ENCODE measurements at regions not wholly inside any gene's neighbourhood (a gene's known extent, or its start where the extent isn't known, plus 50 kb on each side); places are given as distances from the start of the nearest gene placed in this dataset.

- H3K4me1 ChIP-seq (ENCODE audit: insufficient read depth, low read length): 0 out of 2 replicates have a peak, but pooled peaks cover 2% of the 10 kb centered on the region
- H3K9ac ChIP-seq (ENCODE audit: low read depth, low read length): no peak overlapping the region
- H3K9me3 ChIP-seq (ENCODE audit: insufficient read depth, low read depth, low read length): peaks cover 8% of the 10 kb centered on the region; the same call in 1 of the 2 replicates
- no peaks in the 10 kb centered on the region for H3K36me3 ChIP-seq (ENCODE audit: insufficient read depth, low read length)
- no peak overlapping the region for H3K4me3 ChIP-seq (ENCODE audit: low read length)
- 95% methylated on average over 1 of the region's 1 CpG for WGBS
- peaks cover 65% of the 10 kb centered on the region for H3K27me3 ChIP-seq (ENCODE audit: insufficient read depth, low read length)
- H3K27ac ChIP-seq (ENCODE audit: low read depth, low read length): no peak overlapping the region
These were observed 170.5 kb downstream of the PTPN11 start for GRCh38 chr12:112589275-112589674.

- Histone ChIP-seq H3K27me3 (ENCODE audit: insufficient read depth, low read length) (peaks cover 70% of the 10 kb centered on the region), H3K4me1 (ENCODE audit: insufficient read depth, low read length) (0 out of 2 replicates have a peak, but pooled peaks cover 2% of the 10 kb centered on the region), H3K36me3 (ENCODE audit: insufficient read depth, low read length) (no peaks in the 10 kb centered on the region), H3K4me3 (ENCODE audit: low read length) (no peak overlapping the region), H3K9me3 (ENCODE audit: insufficient read depth, low read depth, low read length) (peaks cover 8% of the 10 kb centered on the region; the same call in 1 of the 2 replicates), H3K9ac (ENCODE audit: low read depth, low read length) (no peak overlapping the region), H3K27ac (ENCODE audit: low read depth, low read length) (no peak overlapping the region; the same call in 1 of the 2 replicates)
- WGBS: 21% methylated on average over 3 of the region's 3 CpGs
These were observed 171.5 kb downstream of the PTPN11 start for GRCh38 chr12:112590281-112590680.

GRCh38 chr12:112591488-112591887 lies 172.7 kb downstream of the PTPN11 start:
- 0 out of 2 replicates have a peak, but pooled peaks cover 2% of the 10 kb centered on the region for H3K4me1 ChIP-seq (ENCODE audit: insufficient read depth, low read length)
- no peak overlapping the region for H3K9ac ChIP-seq (ENCODE audit: low read depth, low read length)
- 77% methylated on average over 5 of the region's 5 CpGs for WGBS
- H3K4me3 ChIP-seq (ENCODE audit: low read length): no peak overlapping the region
- H3K9me3 ChIP-seq (ENCODE audit: insufficient read depth, low read depth, low read length): peaks cover 8% of the 10 kb centered on the region; the same call in 1 of the 2 replicates
- H3K27me3 ChIP-seq (ENCODE audit: insufficient read depth, low read length): peaks cover 61% of the 10 kb centered on the region
- H3K36me3 ChIP-seq (ENCODE audit: insufficient read depth, low read length): no peaks in the 10 kb centered on the region
- no peak overlapping the region for H3K27ac ChIP-seq (ENCODE audit: low read depth, low read length)

DNA sequence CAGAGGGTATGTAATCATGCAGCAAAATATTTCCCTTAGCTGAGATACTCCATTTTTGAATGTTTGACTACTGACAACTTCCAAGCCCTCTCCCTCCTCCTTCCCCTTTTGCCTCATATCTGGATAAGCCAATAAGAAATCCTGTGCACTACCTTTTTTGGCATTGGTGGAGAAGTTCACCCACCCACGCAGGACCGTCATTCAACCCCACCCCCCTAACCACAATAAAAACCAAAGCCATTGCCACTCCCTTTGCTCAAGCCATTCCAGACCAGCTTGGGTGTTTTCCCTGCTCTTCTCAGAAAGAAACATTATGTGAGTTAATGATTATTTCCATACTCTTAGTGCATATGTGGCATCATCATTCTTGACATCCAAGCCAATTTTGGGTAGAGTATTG lies 176.7 kb downstream of the PTPN11 start:
- WGBS: 98% methylated on average over 2 of the region's 2 CpGs
- Histone ChIP-seq H3K9ac (ENCODE audit: low read depth, low read length) (no peak overlapping the region), H3K9me3 (ENCODE audit: insufficient read depth, low read depth, low read length) (peaks cover 8% of the 10 kb centered on the region; the same call in 1 of the 2 replicates), H3K4me1 (ENCODE audit: insufficient read depth, low read length) (no peaks in the 10 kb centered on the region), H3K36me3 (ENCODE audit: insufficient read depth, low read length) (no peaks in the 10 kb centered on the region), H3K27ac (ENCODE audit: low read depth, low read length) (no peak overlapping the region), H3K27me3 (ENCODE audit: insufficient read depth, low read length) (peaks cover 33% of the 10 kb centered on the region), H3K4me3 (ENCODE audit: low read length) (no peak overlapping the region)

- 89% methylated on average over 4 of the region's 4 CpGs for WGBS
- peaks cover 13% of the 10 kb centered on the region; the same call in 1 of the 2 replicates for H3K27me3 ChIP-seq (ENCODE audit: insufficient read depth, low read length)
- H3K9me3 ChIP-seq (ENCODE audit: insufficient read depth, low read depth, low read length): peaks cover 7% of the 10 kb centered on the region; the same call in 1 of the 2 replicates
- H3K4me1 ChIP-seq (ENCODE audit: insufficient read depth, low read length): peaks cover 19% of the 10 kb centered on the region
- no peaks in the 10 kb centered on the region for H3K36me3 ChIP-seq (ENCODE audit: insufficient read depth, low read length)
- no peak overlapping the region for H3K4me3 ChIP-seq (ENCODE audit: low read length)
- H3K27ac ChIP-seq (ENCODE audit: low read depth, low read length): no peak overlapping the region
- H3K9ac ChIP-seq (ENCODE audit: low read depth, low read length): no peak overlapping the region
These were observed 179.2 kb downstream of the PTPN11 start for GRCh38 chr12:112597986-112598385.

DNA sequence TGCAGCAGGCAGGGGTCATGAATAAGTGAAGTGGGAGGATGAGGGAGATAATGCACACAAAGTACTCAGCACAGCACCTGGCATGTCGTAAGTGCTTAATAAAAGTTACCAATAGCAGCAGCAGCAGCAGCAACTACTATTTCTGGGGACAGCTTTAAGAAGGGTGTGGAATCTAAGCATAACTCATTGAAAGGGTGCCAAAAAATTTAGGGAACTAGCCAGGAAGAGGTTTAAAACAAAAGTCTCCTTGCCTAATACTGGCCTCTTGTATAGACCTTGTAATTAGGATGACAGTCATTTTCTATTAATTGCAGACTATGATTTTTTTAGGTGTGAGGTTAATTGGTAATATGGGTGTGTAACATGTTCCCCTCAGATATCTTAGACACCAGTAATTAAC lies 179.9 kb downstream of the PTPN11 start:
- 83% methylated on average over 1 of the region's 1 CpG for WGBS
- 0 out of 2 replicates have a peak, but pooled peaks cover 11% of the 10 kb centered on the region for H3K27me3 ChIP-seq (ENCODE audit: insufficient read depth, low read length)

DNA sequence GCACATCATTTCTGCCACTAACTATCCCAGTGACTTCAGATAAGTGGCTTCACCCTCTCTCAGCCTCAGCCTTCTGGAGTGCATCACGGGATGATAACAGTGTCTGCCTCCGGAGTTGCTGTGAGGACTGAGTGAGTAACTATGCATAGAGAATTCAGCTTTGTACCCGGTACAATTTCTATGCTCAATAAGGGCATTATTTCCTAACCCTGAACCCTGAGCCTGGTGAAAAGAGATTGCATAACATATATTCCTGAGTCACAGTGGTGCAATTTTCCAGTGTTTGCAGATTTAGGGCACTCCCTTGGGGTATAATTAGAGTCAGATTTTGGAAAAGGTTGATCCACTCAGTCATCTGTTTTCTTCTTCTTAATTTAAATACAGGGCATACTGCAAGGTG lies 181.1 kb downstream of the PTPN11 start:
- Histone ChIP-seq H3K4me1 (ENCODE audit: insufficient read depth, low read length) (peaks cover 27% of the 10 kb centered on the region), H3K36me3 (ENCODE audit: insufficient read depth, low read length) (no peaks in the 10 kb centered on the region), H3K9me3 (ENCODE audit: insufficient read depth, low read depth, low read length) (no peaks in the 10 kb centered on the region), H3K27me3 (ENCODE audit: insufficient read depth, low read length) (0 out of 2 replicates have a peak, but pooled peaks cover 3% of the 10 kb centered on the region), H3K27ac (ENCODE audit: low read depth, low read length) (no peak overlapping the region), H3K4me3 (ENCODE audit: low read length) (no peak overlapping the region), H3K9ac (ENCODE audit: low read depth, low read length) (no peak overlapping the region)
- WGBS: 72% methylated on average over 3 of the region's 3 CpGs

More for the DNA sequence above, 179.9 kb downstream of the PTPN11 start:
- no peak overlapping the region for H3K9ac ChIP-seq (ENCODE audit: low read depth, low read length)
- H3K9me3 ChIP-seq (ENCODE audit: insufficient read depth, low read depth, low read length): 0 out of 2 replicates have a peak, but pooled peaks cover under 1% of the 10 kb centered on the region
- H3K36me3 ChIP-seq (ENCODE audit: insufficient read depth, low read length): no peaks in the 10 kb centered on the region
- H3K4me1 ChIP-seq (ENCODE audit: insufficient read depth, low read length): peaks cover 25% of the 10 kb centered on the region
- no peak overlapping the region for H3K27ac ChIP-seq (ENCODE audit: low read depth, low read length)
- H3K4me3 ChIP-seq (ENCODE audit: low read length): no peak overlapping the region

- H3K27me3 ChIP-seq (ENCODE audit: insufficient read depth, low read length): 0 out of 2 replicates have a peak, but pooled peaks cover 3% of the 10 kb centered on the region
- peaks cover 27% of the 10 kb centered on the region for H3K4me1 ChIP-seq (ENCODE audit: insufficient read depth, low read length)
- no peak overlapping the region for H3K4me3 ChIP-seq (ENCODE audit: low read length)
- 3% methylated on average over 2 of the region's 3 CpGs for WGBS
- no peaks in the 10 kb centered on the region for H3K9me3 ChIP-seq (ENCODE audit: insufficient read depth, low read depth, low read length)
- peak overlapping the region; percentile 71; the same call in 1 of the 2 replicates for H3K27ac ChIP-seq (ENCODE audit: low read depth, low read length)
- no peaks in the 10 kb centered on the region for H3K36me3 ChIP-seq (ENCODE audit: insufficient read depth, low read length)
- H3K9ac ChIP-seq (ENCODE audit: low read depth, low read length): peak overlapping the region; percentile 35; the same call in 1 of the 2 replicates
These were observed 183.4 kb downstream of the PTPN11 start for GRCh38 chr12:112602150-112602549.

DNA sequence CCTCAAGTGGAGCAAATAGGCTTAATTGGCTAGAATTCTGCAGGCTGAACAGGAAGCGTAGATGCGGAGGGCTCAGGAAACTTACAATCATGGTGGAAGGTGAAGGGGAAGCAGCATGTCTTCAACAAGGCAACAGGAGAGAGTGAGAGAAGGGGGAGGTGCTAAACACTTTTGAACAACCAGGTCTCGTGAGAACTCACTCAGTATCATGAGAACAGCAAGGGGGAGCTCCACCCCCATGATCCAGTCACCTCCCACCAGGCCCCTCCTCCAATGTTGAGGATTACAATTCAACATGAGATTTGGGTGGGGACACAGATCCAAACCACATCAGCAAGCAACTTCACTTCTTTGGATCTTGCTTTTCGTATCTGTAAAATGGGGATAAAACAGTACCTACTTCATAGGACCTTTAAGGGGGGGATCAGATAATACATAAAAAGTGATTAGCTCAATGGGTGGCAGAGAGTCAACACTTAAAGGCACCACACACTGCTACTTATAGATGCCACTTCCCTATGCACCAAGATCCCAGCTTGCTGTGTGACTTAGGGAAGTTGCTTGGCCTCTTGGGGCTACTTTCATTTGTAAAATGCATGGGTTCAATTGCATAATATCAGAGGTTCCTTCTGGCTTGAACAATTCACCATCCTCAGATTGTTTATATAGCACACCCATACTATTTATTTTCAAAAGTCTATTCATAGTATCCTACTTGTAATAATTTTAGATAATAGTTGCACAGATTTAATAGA lies 184.8 kb upstream of the RPH3A start:
- Histone ChIP-seq H3K9ac (ENCODE audit: low read depth, low read length) (no peak overlapping the region), H3K27ac (ENCODE audit: low read depth, low read length) (no peak overlapping the region), H3K27me3 (ENCODE audit: insufficient read depth, low read length) (no peaks in the 10 kb centered on the region), H3K9me3 (ENCODE audit: insufficient read depth, low read depth, low read length) (no peaks in the 10 kb centered on the region), H3K36me3 (ENCODE audit: insufficient read depth, low read length) (no peaks in the 10 kb centered on the region), H3K4me1 (ENCODE audit: insufficient read depth, low read length) (peaks cover 24% of the 10 kb centered on the region), H3K4me3 (ENCODE audit: low read length) (no peak overlapping the region)
- 85% methylated on average over 3 of the region's 4 CpGs for WGBS

- Histone ChIP-seq H3K27ac (ENCODE audit: low read depth, low read length) (no peak overlapping the region), H3K36me3 (ENCODE audit: insufficient read depth, low read length) (no peaks in the 10 kb centered on the region), H3K4me3 (ENCODE audit: low read length) (no peak overlapping the region), H3K9ac (ENCODE audit: low read depth, low read length) (no peak overlapping the region), H3K9me3 (ENCODE audit: insufficient read depth, low read depth, low read length) (no peaks in the 10 kb centered on the region), H3K4me1 (ENCODE audit: insufficient read depth, low read length) (peaks cover 18% of the 10 kb centered on the region), H3K27me3 (ENCODE audit: insufficient read depth, low read length) (no peaks in the 10 kb centered on the region)
- WGBS: 82% methylated on average over 3 of the region's 3 CpGs
These were observed 184.1 kb upstream of the RPH3A start for GRCh38 chr12:112607427-112607826.

DNA sequence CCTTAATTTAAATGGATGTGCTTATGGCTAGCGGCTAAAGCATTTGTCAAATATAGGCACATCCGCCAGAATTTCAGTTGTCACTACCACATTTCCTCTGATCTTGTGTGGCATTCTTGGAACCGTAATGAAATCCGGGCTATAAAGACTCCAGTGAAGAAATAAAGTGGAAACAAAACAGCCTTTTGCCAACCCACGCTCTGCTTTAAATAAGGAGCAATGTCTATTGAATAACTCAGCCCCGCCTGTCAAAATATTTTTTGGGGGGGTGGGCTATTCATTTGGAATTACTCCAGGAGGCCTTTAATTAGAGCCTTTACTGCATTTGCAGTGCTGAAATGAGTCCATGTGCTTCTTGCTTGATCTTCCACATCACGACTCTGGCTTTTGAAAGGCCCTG lies 179.6 kb upstream of the RPH3A start:
- no peaks in the 10 kb centered on the region for H3K36me3 ChIP-seq (ENCODE audit: insufficient read depth, low read length)
- H3K27ac ChIP-seq (ENCODE audit: low read depth, low read length): no peak overlapping the region
- no peaks in the 10 kb centered on the region for H3K27me3 ChIP-seq (ENCODE audit: insufficient read depth, low read length)
- H3K9me3 ChIP-seq (ENCODE audit: insufficient read depth, low read depth, low read length): no peaks in the 10 kb centered on the region
- H3K9ac ChIP-seq (ENCODE audit: low read depth, low read length): no peak overlapping the region
- no peak overlapping the region for H3K4me3 ChIP-seq (ENCODE audit: low read length)
- 90% methylated on average over 7 of the region's 7 CpGs for WGBS
- H3K4me1 ChIP-seq (ENCODE audit: insufficient read depth, low read length): peaks cover 9% of the 10 kb centered on the region

Data from HUES64 (cell line).